AG20443 (cell line): ENCODE measurements at regions not wholly inside any gene's neighbourhood (a gene's known extent, or its start where the extent isn't known, plus 50 kb on each side); places are given as distances from the start of the nearest gene placed in this dataset.

Experiments
- DNase-seq: peaks from one replicate; pipeline ENCODE4 v3.0.0; 2012; ENCODE audit warnings: low spot score, mixed read lengths

DNA sequence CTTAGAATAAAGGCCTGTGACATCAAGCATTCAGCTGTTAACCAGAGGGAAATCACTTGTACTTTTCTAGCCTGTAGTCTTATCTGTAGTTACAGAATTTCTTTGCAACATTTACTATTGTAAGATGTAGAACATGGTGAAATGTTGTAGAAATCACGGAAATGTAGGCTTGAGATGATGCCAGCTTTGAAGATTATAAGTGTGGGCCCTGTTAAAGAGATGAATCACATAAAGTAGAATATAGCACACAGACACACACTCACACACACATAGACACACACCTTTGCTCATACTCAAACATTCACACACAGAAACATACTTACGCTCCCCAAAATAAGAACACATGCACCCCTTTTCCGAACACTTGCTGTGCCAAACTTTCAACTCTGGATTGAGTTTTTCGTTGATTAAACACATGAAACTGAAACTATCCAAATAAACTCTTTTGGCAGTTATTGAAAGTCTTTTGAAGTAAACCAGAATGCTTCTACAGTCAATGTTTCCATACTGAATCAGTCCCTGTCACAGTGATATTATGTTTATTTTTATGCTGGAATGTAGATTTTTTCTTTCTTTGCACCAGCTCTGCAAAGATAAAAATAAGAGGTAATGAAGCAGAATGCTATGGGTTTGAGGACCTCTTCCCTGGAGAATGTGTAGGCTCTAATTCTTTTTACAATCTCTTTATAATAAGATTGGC lies 230.3 kb upstream of the MEOX2 start:
- no peak for DNase-seq

DNA sequence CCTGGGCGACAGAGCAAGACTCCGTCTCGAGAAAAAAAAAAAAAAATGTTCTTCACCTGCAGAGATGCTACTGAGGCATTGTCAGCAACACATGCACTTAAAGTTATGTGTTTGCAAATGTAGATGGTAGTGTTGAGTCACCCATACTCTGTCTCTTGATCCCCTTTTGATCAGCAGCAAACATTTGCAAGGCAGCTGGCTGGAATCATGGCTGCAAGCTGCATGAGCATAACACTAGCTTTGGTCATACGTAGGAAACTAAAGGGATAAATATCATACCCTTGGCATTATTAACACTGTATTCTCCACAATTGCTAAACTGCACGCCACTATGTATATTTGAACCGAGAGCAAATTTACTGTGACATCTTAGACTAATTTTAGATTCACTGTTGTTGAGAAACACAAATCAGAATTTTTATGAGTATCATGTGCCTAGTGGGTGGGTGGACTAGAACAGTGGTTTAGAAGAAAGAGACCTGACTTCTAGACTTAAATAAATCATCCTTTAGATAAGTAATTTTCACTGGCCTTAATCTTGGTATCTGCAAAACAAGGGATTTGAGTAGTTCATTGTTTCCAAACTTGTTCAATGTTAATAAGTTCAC lies 229.3 kb upstream of the MEOX2 start:
- no peak for DNase-seq

DNA sequence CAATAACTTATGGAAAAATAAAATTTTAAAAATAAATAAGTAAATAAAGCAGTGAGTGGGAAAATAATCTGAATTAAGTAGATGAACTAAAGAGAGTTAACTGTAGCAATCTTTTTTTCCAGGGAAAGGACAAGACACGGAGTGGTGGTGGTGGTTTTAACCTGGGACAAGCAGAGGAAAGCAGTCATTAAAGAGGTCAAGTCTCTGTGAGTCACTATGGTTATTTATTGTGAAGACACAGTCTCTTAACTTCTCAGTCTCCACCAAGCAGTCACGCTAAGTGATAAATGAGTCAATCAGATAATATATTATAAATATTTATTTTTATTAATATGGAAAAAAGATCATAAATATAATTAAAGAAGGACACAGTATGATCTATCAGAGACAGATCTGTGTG lies 228.1 kb upstream of the MEOX2 start:
- DNase-seq = no peak

DNA sequence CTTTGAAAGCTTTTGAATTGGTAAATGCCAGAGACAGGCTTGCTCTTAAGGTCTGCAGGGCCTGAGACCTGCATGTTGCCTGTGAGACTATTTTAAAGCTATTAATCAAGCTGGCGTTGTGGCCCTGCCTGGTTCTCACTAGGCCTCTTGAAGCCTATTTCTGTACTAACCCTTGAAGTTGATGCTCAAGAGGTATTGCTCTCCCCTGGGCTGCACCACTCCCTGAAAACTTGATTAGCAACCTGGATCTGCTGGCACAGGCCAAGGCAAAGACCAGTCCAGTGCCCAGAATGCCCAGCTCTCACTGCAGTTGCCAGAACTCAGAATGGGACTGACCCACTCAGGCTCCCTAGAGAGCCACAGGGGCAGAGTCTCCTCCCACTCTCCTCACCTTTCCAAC lies 220.0 kb upstream of the MEOX2 start:
- DNase-seq = no peak

DNA sequence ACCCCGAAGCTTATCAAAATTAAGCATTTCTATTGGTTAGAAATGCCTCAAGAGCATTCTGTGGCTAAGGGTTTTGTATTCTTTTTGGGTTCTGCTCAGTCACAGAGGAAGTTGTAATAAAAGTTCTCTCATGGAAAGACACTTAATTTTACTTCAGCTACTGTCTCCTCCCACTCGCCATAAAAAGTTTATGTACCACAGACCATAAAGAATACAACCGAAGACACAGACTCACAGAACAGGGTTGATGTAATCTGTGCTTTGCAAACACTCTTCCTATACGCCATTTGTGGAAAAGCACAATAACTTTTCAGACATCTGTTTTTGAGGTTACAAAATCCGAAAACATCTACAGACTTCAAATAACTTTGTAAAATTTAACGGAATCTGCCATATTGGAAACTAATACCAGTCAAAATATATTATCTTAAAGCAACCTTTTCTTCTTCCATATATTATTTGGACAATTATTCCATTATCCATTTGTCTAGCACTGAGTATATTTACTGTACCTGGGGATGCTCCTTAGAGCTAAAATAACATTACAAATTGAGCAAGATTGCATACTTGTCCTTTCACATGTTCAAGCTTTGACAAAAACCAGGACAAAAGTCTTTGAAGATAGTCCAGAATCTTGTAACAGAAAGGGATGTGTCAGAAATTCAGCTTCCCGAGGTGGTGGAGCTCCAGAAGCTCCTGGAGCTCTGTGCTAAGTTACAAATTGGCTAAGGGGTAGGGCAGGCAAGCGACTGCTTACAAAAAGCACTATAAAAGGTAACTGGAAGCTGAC lies 219.0 kb upstream of the MEOX2 start:
- no peak for DNase-seq

DNA sequence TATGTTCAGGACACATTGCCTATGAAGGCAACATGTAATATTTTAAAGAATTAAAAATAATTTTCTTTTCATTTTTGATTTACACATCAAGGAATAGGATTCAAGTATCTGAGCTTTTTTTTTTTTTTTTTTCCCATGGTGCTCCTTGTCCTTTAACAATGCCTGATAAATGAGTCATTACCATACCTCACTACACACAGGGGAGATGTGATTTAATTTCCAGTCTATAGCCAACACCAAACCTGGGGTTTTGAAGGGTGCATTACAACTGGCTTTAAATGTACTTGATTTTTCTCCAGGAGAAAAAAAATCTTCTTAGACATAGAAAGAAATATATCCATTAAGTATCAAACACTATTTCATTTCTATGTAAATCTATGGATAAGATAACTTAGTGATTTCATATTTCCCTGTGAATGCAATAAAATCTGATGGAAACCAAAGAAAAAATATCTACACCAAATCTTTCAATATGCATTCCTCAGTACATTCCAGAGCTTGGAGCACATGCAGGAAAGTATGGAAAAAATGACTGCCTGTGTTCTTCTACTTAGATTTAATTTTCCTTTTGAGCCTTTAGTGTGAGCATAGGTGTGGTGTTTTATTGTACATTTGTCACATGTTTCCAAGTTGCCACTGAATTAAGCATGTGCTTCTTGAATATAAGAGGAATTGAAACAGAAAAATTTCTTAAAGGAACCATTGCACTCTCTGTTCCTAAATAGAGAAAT lies 204.8 kb upstream of the MEOX2 start:
- peak; percentile 21 for DNase-seq

DNA sequence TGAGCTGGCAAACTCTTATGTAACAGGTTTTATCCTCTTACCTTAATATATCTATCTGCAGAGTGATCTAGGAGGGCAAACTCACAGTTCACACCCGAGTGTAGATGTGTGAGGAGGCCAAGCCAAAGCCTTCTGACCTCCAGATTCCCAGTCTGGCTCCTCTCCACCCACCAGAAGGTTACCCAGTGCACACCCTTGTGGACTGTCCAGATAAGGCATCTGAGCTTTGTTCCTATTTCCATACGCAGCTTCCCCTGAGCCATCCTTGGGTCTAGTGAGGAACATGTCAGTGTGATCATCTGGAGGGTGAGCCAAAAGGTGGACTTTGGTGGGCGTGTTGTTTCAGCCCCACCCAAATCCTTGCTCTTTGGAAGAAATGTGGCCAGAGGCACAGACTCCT lies 203.0 kb upstream of the MEOX2 start:
- DNase-seq = peak; percentile 34

DNA sequence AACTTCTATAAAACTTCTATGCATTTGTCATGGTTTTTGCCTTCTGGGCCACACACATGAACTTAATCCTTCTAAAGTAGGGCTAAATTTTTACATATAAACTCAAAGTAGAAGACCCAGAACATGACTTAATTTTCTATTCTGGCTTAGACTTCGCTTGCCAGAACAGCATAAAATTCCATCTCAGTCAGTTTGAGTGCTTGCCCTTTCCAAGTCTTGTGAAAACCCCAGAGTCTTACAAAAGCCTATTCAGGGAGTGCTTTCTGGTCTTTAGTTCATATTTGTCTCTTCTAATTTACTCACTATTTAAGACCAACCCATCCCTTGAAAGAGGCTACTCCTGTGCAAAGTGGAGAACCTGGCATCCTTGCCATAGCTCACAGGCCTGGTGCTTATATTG lies 201.6 kb upstream of the MEOX2 start:
- DNase-seq = no peak

DNA sequence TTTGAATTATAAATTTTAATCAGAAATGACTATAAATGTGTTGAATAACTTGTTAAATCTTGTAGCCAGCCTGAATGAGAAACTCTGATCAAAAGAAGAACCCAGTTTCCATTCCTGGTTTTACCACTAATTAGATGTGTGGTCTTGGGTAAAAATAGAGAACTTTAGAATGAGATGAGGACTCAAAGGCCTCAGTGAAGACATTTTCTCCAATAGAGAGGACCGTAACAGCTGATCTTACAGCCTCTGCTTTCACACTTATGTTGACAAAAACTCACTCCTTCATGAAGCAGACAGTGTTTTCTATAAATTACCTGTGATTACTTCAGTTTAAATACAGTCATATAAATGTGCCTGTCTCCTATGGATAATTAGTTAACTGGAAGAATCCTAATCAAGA lies 200.1 kb upstream of the MEOX2 start:
- no peak for DNase-seq

DNA sequence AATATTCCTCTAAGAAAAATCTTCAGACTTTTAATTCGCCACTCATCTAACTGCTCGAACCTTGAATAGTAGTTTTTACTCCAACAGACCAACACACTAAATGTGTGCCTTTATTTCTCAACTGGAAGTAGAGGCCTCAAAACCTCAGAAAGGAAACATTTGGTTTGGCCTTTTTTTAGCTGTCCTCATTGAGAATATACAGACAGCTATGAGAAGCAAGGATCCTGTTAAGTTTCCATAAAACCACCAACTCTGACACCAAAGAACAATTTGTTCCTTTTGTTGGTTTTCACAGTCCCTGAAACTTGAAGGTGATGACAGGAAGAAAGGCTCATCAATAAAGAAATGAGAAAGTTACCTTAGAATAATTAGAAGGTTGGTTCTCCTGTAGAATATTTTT lies 199.2 kb upstream of the MEOX2 start:
- DNase-seq = no peak

DNA sequence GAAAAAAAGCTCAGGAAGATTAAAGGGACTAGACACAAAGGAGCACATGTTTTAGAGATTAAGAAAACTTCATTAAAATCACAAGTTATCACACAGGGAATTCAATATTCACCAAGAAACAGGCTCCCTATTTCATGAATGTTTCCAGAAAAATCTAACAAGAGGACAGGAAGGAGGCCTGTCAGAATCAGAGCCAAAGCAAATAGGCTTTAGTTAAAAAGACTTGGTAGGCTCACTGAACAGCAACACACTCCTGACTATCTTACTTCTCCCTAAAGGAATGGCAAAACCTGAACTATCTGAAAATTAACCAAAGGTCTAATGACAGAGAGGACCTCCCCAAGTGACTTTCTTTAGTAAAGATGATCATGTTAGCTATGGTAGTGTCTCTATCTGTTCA lies 188.3 kb upstream of the MEOX2 start:
- no peak for DNase-seq

DNA sequence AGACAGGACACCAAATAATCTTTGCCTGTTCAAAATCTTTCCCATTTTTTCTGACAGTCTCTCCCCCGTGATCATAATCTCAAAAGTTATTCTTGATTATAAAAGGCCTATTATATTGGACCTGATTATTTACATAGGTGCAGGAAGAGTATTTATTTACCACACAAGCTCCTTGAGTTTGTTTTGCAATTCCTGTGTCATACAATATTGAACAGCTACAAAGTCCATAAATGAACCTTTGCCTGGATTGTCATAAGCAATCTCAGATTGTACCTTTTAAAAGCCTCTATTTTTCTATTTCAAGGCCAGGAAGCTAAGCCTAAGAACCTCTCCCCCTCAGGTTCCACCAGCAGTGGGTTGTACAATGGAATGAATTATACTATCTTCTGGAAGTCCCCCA lies 183.9 kb upstream of the MEOX2 start:
- no peak for DNase-seq

DNA sequence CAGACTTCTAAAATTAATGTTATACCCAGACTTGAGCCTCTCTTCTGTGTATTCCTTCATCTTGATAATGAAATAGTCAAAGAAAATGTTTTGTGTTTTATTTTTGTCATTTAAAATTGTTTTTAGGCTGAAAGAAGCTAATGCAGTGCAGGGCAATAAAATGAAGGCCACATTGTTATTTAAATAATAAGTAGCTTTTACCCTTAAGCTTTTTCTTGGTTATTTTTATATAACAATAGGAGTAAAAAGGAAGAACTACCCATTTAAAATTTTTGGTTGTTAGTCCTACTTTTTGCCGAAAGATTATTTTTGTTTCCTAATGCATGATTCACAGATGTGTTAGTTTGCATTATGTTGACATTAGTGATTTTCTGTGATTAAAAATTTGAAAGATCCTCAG lies 181.0 kb upstream of the MEOX2 start:
- DNase-seq = no peak

DNA sequence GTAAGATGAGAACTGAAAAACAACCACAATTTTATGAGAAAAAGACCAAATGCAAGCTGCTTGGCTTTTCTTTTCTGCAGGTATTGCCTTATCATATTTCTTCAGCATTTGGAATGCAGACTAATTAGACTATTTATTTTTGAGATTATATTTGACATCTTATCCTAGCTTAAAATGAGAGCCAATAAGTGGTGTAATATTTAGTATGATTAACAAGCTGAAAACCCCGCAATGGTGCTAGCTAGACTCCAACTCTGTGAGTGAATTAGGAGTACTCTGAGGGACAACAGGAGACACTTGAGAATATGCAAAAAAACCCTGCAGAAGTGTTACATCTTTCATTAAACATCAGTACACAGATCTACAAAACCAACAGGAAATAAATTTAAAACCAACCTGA lies 180.3 kb upstream of the MEOX2 start:
- no peak for DNase-seq

DNA sequence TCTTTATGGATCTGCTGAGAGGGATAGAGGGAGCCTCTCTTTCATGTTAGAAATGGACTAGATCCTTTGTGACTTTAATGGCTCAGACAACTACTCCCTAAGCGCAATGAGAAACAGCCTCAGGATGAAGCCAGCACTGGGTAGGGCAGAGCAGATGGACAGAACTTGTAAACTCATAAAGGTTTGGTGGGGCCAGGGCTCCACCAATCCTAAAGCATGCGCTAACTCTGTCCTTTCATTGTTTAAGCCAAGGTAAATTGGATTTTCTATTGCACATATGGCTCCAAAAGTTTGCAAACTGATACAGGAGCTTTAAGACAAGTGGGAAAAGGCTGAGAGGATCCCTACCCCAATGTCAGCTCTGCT lies 178.1 kb upstream of the MEOX2 start:
- DNase-seq = no peak

DNA sequence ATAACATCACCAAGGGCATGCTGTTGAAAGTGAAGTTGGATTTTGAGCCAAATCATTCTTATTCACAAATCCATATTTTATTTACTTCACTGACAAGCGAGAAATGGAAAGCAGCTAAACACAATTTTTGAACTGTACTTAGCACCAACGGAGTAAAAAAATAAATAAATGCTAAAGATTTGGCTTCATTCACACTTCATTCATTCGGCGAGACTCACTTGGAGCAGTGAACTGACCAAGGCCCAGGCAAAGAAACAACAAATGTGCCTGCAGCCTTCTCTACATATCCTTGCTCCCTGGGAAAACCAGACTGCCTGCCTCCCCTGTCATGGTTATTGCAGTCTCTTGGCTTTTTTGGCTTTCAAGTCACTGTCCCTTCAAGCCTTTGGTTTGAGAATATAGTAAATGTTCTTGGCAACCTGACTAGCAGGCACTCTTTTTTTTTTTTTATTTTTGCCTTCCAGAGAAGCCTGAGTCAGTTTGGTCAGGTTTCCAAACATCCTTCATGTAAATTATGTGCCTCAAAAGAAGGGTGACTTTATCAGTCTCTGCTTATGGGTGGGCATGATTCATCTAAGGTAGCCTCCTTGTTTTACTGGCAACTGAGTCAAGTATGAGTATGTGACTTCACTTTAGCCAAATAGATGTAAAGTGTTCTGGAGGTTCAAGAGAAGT lies 177.6 kb upstream of the MEOX2 start:
- DNase-seq = no peak

DNA sequence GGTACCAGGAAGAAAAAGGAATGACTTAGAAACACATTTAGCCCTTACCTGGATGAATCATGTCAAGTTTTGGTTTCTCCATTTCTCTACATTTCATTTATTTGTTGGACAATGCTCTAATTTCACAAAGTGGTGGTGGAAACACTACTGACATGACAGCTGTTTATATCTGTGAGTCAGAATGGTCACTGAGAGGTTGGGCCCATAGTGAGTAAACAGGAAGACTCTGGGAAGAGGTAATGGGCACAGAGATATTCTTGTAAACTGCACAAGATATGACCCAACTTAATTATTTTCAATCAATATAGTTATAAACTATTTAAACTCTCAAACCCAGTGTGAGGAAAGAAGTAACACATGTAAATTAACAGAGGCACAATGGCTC lies 176.3 kb upstream of the MEOX2 start:
- no peak for DNase-seq

DNA sequence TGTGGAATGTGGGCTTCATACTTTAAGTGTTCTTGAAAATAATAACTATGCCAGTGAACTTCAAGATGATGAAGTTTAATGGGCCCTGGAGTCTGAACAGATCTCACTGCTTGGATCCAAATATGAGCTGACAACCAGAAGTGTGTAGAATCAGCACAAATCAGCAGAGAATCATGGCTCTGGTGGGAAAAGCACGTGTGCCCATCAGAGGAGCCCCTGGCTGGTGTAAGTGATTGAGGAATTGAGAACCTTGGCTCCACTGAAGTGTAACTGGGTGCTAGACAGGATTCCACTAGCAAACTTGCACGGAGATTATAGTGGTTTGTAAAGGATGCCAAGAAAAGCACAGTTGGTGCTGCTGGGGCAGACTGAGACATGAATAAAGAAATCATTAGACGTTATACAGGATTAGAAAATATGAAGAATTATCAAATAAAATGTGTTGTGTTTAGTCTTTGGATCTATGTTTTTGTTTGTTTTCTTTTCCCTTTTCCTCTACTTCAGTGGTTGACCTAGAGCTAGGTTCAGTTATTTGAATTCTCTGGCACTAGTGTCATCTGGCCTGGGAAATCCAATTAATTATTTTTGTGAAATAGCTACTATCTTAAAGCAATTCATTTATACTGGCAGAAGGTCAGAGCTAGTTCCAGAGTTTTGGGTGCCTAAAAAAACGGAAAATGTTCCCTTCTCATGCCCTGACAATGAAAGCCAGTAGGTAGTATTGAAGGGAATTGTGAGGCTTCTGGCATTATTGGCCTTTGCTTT lies 175.7 kb upstream of the MEOX2 start:
- no peak for DNase-seq

DNA sequence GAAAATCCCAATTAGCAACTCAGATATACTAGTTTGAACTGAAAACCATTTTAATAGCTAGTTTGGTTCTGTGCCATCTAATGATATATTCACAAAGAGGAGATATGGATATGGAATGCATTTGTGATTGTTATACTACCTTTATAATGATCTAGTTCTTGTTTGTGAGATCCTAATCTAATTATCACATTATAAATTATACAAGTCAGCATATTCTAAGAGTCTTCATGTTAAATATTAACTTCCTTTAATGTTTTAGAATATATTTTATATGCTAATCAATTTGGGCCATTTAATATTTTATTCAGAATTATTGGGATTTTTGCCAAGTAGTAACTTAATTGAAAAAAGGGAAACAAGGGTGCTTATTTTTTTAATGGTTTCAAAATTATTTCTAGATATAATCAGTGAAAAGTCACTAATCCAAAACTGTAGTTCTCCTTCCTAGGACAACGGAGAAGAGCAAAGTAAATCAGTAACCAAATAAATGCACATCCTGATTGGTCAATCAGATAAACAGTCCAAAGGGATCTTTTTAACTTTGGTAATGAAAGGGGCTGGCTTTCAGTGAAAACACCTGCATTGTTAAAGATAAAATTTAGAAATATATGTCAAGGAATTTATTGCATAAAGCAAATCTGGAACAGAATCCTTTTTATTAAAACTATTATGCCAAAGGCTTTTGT lies 173.9 kb upstream of the MEOX2 start:
- no peak for DNase-seq

DNA sequence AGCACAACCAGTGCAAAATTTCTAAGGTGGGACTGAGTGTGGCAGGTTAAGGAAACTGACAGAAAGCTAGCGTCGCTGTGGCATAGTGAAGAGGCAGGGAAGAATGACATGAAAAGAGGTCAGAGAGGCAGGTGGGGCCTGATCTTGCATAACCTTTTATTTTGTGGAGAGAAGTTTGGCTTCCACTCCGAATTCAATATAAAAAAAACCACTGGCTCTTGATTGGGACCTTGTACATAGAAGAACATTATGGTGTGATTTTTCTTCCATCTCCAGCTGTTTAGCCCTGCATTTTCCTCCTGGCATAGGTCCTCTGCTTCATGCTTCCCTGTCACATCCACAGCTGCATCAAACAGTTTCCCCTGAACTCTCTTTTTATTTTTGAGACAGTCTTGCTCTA lies 170.5 kb upstream of the MEOX2 start:
- DNase-seq = no peak

DNA sequence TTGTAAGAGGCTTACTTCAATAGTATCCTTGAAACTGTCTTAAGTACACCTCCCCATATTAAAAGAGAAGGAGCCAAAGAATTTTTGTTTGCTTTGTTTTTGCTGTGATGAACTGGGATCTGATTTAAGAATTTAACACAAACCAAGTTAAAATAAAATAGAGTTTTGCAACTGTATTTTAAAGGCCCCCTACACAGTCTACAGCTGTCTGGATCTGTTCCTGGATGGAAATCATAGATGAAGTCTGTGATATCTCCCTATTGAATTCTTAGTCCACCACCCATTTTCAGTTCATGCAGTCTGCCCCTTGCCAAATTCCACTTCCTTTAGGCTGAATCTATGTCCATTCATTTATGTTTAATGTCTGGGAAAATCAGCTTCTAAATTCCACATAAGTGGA lies 169.8 kb upstream of the MEOX2 start:
- DNase-seq = no peak
